ENCODE measurements at regions not wholly inside any gene's neighbourhood (a gene's known extent, or its start where the extent isn't known, plus 50 kb on each side); places are given as distances from the start of the nearest gene placed in this dataset.
A peak's percentile ranks its signal among the peaks of the same experiment; 100 is the strongest.
"Not testable (repeated sequence)": the region's sequence is repeated elsewhere in the genome, so short reads cannot be mapped to it uniquely, and the experiment has no call there.

GRCh38 chr1:228669242-228669585 lies 66.1 kb upstream of the RHOU start:
- peaks cover 0 to 4% (median 0%) of the 10 kb centered on the region in 5 experiments for H3K27me3 ChIP-seq (replicated peaks in 2 of 5; ENCODE audit: control insufficient read depth in 4 of 5, insufficient read depth in 5 of 5, low read length in 4 of 5)
- no peaks in the 10 kb centered on the region for H3K9me3 ChIP-seq (ENCODE audit: control extremely low read depth in 1 of 5, control insufficient read depth in 4 of 5, insufficient read depth in 2 of 5, low read depth in 1 of 5, low read length in 4 of 5)
- CTCF ChIA-PET: interaction anchor here (1.2 to 9.5 kb wide), 6 partner anchors 10 to 812 kb away, joined by 3 to 79 read pairs (median 4); no protein-coding TSS in a partner anchor
- peaks cover 0 to 9% (median 4%) of the 10 kb centered on the region in 4 experiments for H3K4me1 ChIP-seq (ENCODE audit: control extremely low read depth in 1 of 4, control insufficient read depth in 4 of 4, insufficient read depth in 4 of 4, low read length in 3 of 4)
- no peaks in the 10 kb centered on the region for H3K36me3 ChIP-seq (ENCODE audit: control insufficient read depth in 4 of 4, insufficient read depth in 4 of 4, low read length in 3 of 4)
- DNase-seq: peak in 2 of 3 donors; percentile 88 to 90
- POLR2A ChIA-PET: no interaction called here
- no peak overlapping the region for H3K4me3 ChIP-seq (ENCODE audit: control insufficient read depth in 1 of 7, extremely low read depth in 1 of 7, insufficient read depth in 4 of 7, low read depth in 2 of 7, low read length in 6 of 7)
- no peak overlapping the region for H3K27ac ChIP-seq (ENCODE audit: insufficient read depth in 1 of 2, low read depth in 1 of 2, low read length in 2 of 2, poor library complexity in 1 of 2, severe bottlenecking in 2 of 2)
- 100% methylated on average over 1 of the region's 1 CpG for WGBS (ENCODE audit: insufficient coverage)

GRCh38 chr1:228681076-228681565 lies 54.2 kb upstream of the RHOU start:
- peak in 1 of 3 donors; percentile 10 for DNase-seq
- H3K27ac ChIP-seq (ENCODE audit: insufficient read depth in 1 of 2, low read depth in 1 of 2, low read length in 2 of 2, poor library complexity in 1 of 2, severe bottlenecking in 2 of 2); H3K4me3 ChIP-seq (ENCODE audit: control insufficient read depth in 1 of 7, extremely low read depth in 1 of 7, insufficient read depth in 4 of 7, low read depth in 2 of 7, low read length in 6 of 7); H3K27me3 ChIP-seq (replicated peaks in 2 of 5; ENCODE audit: control insufficient read depth in 4 of 5, insufficient read depth in 5 of 5, low read length in 4 of 5); H3K4me1 ChIP-seq (ENCODE audit: control extremely low read depth in 1 of 4, control insufficient read depth in 4 of 4, insufficient read depth in 4 of 4, low read length in 3 of 4); H3K9me3 ChIP-seq (ENCODE audit: control extremely low read depth in 1 of 5, control insufficient read depth in 4 of 5, insufficient read depth in 2 of 5, low read depth in 1 of 5, low read length in 4 of 5); POLR2A ChIA-PET; H3K36me3 ChIP-seq (ENCODE audit: control insufficient read depth in 4 of 4, insufficient read depth in 4 of 4, low read length in 3 of 4): not testable (repeated sequence)
- 63% methylated on average over 8 of the region's 9 CpGs for WGBS (ENCODE audit: insufficient coverage)
- CTCF ChIA-PET: interaction anchor here (1.4 kb wide), 2 partner anchors 8 to 13 kb away, joined by 5 read pairs; no protein-coding TSS in a partner anchor

GRCh38 chr1:228683428-228683827 lies 51.9 kb upstream of the RHOU start:
- no peaks in the 10 kb centered on the region for H3K36me3 ChIP-seq (ENCODE audit: control insufficient read depth in 4 of 4, insufficient read depth in 4 of 4, low read length in 3 of 4)
- ChIA-PET CTCF (no interaction called here), POLR2A (no interaction called here)
- peaks cover 0 to 4% (median under 1%) of the 10 kb centered on the region in 4 experiments for H3K4me1 ChIP-seq (ENCODE audit: control extremely low read depth in 1 of 4, control insufficient read depth in 4 of 4, insufficient read depth in 4 of 4, low read length in 3 of 4)
- no peak for DNase-seq
- peaks cover 0 to under 1% (median 0%) of the 10 kb centered on the region in 5 experiments for H3K27me3 ChIP-seq (replicated peaks in 2 of 5; ENCODE audit: control insufficient read depth in 4 of 5, insufficient read depth in 5 of 5, low read length in 4 of 5)
- no peak overlapping the region for H3K27ac ChIP-seq (ENCODE audit: insufficient read depth in 1 of 2, low read depth in 1 of 2, low read length in 2 of 2, poor library complexity in 1 of 2, severe bottlenecking in 2 of 2)
- no peak overlapping the region for H3K4me3 ChIP-seq (ENCODE audit: control insufficient read depth in 1 of 7, extremely low read depth in 1 of 7, insufficient read depth in 4 of 7, low read depth in 2 of 7, low read length in 6 of 7)
- H3K9me3 ChIP-seq (ENCODE audit: control extremely low read depth in 1 of 5, control insufficient read depth in 4 of 5, insufficient read depth in 2 of 5, low read depth in 1 of 5, low read length in 4 of 5): no peaks in the 10 kb centered on the region
- WGBS (ENCODE audit: insufficient coverage): 100% methylated on average over 3 of the region's 3 CpGs

GRCh38 chr1:228684607-228685006 lies 50.7 kb upstream of the RHOU start:
- Histone ChIP-seq H3K4me3 (ENCODE audit: control insufficient read depth in 1 of 7, extremely low read depth in 1 of 7, insufficient read depth in 4 of 7, low read depth in 2 of 7, low read length in 6 of 7) (no peak overlapping the region), H3K27me3 (replicated peaks in 2 of 5; ENCODE audit: control insufficient read depth in 4 of 5, insufficient read depth in 5 of 5, low read length in 4 of 5) (peaks cover 0 to 6% (median 0%) of the 10 kb centered on the region in 5 experiments), H3K27ac (ENCODE audit: insufficient read depth in 1 of 2, low read depth in 1 of 2, low read length in 2 of 2, poor library complexity in 1 of 2, severe bottlenecking in 2 of 2) (no peak overlapping the region), H3K9me3 (ENCODE audit: control extremely low read depth in 1 of 5, control insufficient read depth in 4 of 5, insufficient read depth in 2 of 5, low read depth in 1 of 5, low read length in 4 of 5) (no peaks in the 10 kb centered on the region), H3K4me1 (ENCODE audit: control extremely low read depth in 1 of 4, control insufficient read depth in 4 of 4, insufficient read depth in 4 of 4, low read length in 3 of 4) (peaks cover 0 to 4% (median under 1%) of the 10 kb centered on the region in 4 experiments), H3K36me3 (ENCODE audit: control insufficient read depth in 4 of 4, insufficient read depth in 4 of 4, low read length in 3 of 4) (no peaks in the 10 kb centered on the region)
- WGBS (ENCODE audit: insufficient coverage): 32% methylated on average over 5 of the region's 7 CpGs
- CTCF ChIA-PET: no interaction called here
- POLR2A ChIA-PET: no interaction called here
- DNase-seq: no peak

- CTCF ChIA-PET: interaction anchor here (0.5 kb wide), 1 partner anchor 947 kb away, joined by 3 read pairs; no protein-coding TSS in a partner anchor
These were observed 50.1 kb upstream of the RHOU start for GRCh38 chr1:228685081-228685660.

More at GRCh38 chr1:228685081-228685660, 50.1 kb upstream of the RHOU start:
- DNase-seq: no peak
- Histone ChIP-seq H3K27ac (ENCODE audit: insufficient read depth in 1 of 2, low read depth in 1 of 2, low read length in 2 of 2, poor library complexity in 1 of 2, severe bottlenecking in 2 of 2) (no peak overlapping the region), H3K27me3 (replicated peaks in 2 of 5; ENCODE audit: control insufficient read depth in 4 of 5, insufficient read depth in 5 of 5, low read length in 4 of 5) (peaks cover 0 to 6% (median 0%) of the 10 kb centered on the region in 5 experiments), H3K4me3 (ENCODE audit: control insufficient read depth in 1 of 7, extremely low read depth in 1 of 7, insufficient read depth in 4 of 7, low read depth in 2 of 7, low read length in 6 of 7) (no peak overlapping the region), H3K36me3 (ENCODE audit: control insufficient read depth in 4 of 4, insufficient read depth in 4 of 4, low read length in 3 of 4) (no peaks in the 10 kb centered on the region), H3K4me1 (ENCODE audit: control extremely low read depth in 1 of 4, control insufficient read depth in 4 of 4, insufficient read depth in 4 of 4, low read length in 3 of 4) (peaks cover 0 to 4% (median under 1%) of the 10 kb centered on the region in 4 experiments), H3K9me3 (ENCODE audit: control extremely low read depth in 1 of 5, control insufficient read depth in 4 of 5, insufficient read depth in 2 of 5, low read depth in 1 of 5, low read length in 4 of 5) (no peaks in the 10 kb centered on the region)
- POLR2A ChIA-PET: no interaction called here
- WGBS (ENCODE audit: insufficient coverage): 100% methylated on average over 1 of the region's 1 CpG
